IPS-18a (cell line): ENCODE measurements at regions not wholly inside any gene's neighbourhood (a gene's known extent, or its start where the extent isn't known, plus 50 kb on each side); places are given as distances from the start of the nearest gene placed in this dataset.

ENCODE experiments used
- H3K27ac ChIP-seq: one replicate; pipeline ENCODE4 v1.5.1; 2013; ENCODE audit warnings: low read length
- H3K27me3 ChIP-seq: one replicate; pipeline ENCODE4 v1.6.1; 2013; ENCODE audit warnings: mild to moderate bottlenecking, low read length; ENCODE audit not compliant: control insufficient read depth, insufficient read depth
- H3K36me3 ChIP-seq: one replicate; pipeline ENCODE4 v1.6.1; 2013; ENCODE audit warnings: low read depth, low read length; ENCODE audit not compliant: control insufficient read depth
- H3K4me1 ChIP-seq: one replicate; pipeline ENCODE4 v1.6.1; 2013; ENCODE audit warnings: low read depth, low read length; ENCODE audit not compliant: control insufficient read depth
- H3K4me3 ChIP-seq: one replicate; pipeline ENCODE4 v1.5.1; 2013; ENCODE audit warnings: low read length
- H3K9ac ChIP-seq: one replicate; pipeline ENCODE4 v1.6.1; 2013; ENCODE audit warnings: mild to moderate bottlenecking, low read length, moderate library complexity
- H3K9me3 ChIP-seq: one replicate; pipeline ENCODE4 v1.6.1; 2013; ENCODE audit warnings: low read depth, low read length; ENCODE audit not compliant: control insufficient read depth

DNA sequence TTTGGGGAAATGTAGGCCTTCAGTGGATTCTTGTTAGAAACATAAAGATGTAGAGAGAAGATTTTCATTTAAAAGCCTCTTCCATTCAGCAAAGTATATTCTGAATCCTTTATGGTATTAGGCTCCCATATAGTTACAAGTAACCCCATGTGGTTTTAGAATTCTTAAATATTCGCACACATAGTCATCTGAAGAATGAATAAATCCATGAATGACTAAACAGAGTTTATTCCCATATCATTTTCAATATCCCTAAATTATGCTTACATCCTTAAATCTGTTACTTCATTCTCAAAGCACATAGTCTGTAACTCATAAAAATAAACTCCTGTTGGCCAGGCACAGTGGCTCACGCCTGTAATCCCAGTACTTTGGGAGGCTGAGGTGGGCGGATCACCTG is 962.1 kb downstream of the KCNJ18 start:
- H3K4me3 ChIP-seq = no peak overlapping the region
- H3K36me3 ChIP-seq = no peaks in the 10 kb centered on the region
- H3K27ac ChIP-seq = no peak overlapping the region
- no peak overlapping the region for H3K9ac ChIP-seq
- H3K27me3 ChIP-seq = no peaks in the 10 kb centered on the region
- peaks cover 52% of the 10 kb centered on the region for H3K9me3 ChIP-seq
- H3K4me1 ChIP-seq = no peaks in the 10 kb centered on the region

DNA sequence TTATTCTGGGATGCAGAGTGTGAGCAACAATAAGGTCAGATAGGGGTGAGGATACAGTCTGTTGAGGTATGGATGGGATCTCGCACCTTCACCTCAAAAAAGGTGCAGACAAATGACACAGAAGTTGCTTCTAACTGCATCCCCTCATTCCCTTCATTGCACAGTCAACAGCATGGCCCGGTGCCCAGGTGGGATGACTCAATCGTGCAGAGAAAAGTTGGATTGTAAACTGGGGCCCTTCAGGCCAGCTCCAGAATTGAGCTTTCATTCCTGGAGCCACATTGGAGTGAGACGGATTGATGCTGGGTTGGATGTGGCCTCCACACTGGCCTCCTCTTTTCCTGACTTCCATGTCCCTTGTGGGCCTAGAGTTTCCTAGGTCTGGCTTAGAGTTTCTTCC is 977.4 kb downstream of the KCNJ18 start:
- Histone ChIP-seq H3K9ac (no peak overlapping the region), H3K4me3 (no peak overlapping the region), H3K36me3 (no peaks in the 10 kb centered on the region), H3K4me1 (no peaks in the 10 kb centered on the region), H3K9me3 (peaks cover 87% of the 10 kb centered on the region), H3K27ac (no peak overlapping the region), H3K27me3 (no peaks in the 10 kb centered on the region)

DNA sequence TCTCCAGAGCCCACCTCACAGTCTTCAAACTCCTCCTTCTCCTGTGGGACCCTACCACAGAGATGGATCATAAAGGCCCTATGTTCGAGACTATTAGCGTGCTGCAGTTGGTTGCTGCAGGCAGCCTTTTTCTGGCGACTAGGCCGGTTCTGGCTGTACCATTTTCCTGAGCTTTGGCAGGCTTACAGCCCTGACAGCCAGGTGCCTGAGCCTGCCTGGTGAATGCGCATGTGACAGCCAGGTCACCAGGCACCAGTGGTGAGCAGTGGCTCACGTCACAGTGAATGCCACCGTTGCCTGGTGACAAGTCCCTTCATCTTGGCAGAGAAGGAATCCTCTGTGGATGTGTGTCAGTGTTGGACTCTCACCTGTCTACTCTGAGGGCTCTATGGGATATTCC is 978.8 kb downstream of the KCNJ18 start:
- Histone ChIP-seq H3K36me3 (no peaks in the 10 kb centered on the region), H3K27ac (no peak overlapping the region), H3K9ac (no peak overlapping the region), H3K9me3 (peaks cover 92% of the 10 kb centered on the region), H3K4me1 (no peaks in the 10 kb centered on the region), H3K4me3 (no peak overlapping the region), H3K27me3 (no peaks in the 10 kb centered on the region)

DNA sequence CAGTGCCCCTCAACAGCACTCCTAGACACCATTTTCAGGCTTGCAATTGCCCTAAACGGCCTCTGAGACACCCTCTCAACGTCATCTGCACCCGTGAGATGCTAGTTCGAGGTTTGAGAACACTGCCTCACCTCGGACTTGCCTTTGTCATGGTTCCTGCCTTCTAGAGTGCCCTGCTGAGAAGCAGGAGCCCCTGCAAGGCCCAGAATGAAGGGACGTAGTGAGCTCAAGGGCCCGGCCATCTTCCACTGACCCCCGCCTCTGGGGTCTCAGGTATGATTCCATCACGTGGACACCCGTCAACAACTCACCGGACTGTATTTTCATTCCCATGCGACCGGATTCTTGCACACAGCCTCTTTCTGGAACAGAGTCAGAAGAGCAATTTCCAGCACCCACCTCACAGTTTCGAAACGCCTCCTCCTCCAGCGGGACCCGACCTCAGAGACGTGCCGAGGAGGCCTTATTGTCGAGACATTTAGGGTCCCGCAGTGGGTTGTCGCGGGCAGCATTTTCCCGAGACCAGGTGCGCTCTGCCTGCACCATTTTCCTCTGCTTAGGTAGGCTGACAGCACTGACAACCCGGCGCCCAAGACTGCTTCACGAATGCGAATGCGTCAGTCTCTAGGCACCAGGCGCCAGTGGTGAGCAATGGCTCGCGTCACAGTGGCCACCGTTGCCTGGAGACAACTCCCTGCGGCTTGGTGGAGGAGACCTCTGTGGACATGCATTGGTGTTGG is 999.9 kb downstream of the KCNJ18 start:
- Histone ChIP-seq H3K36me3 (no peaks in the 10 kb centered on the region), H3K4me1 (no peaks in the 10 kb centered on the region), H3K9me3 (peaks cover 83% of the 10 kb centered on the region), H3K9ac (no peak overlapping the region), H3K4me3 (no peak overlapping the region), H3K27ac (no peak overlapping the region), H3K27me3 (no peaks in the 10 kb centered on the region)

DNA sequence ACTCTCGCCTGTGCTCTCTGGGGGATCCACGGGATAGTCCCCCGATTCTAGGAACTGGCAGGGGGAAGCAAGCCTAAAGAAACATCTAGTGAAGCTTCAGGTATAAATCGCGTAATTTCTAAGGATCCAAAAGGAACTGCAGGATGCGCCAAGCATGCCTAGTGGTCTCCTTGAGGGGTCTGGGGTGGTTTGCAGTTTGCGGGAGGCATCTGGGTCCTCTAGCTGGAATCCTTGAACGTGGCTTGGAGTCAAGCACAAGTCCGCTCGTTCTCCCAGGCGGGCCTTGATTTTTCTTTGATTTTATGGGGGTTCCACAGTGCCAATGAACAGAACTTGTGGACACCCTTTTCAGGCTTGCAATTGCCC is 1000.5 kb downstream of the KCNJ18 start:
- Histone ChIP-seq H3K27ac (no peak overlapping the region), H3K36me3 (no peaks in the 10 kb centered on the region), H3K4me3 (no peak overlapping the region), H3K27me3 (no peaks in the 10 kb centered on the region), H3K9ac (no peak overlapping the region), H3K4me1 (no peaks in the 10 kb centered on the region), H3K9me3 (peaks cover 83% of the 10 kb centered on the region)

DNA sequence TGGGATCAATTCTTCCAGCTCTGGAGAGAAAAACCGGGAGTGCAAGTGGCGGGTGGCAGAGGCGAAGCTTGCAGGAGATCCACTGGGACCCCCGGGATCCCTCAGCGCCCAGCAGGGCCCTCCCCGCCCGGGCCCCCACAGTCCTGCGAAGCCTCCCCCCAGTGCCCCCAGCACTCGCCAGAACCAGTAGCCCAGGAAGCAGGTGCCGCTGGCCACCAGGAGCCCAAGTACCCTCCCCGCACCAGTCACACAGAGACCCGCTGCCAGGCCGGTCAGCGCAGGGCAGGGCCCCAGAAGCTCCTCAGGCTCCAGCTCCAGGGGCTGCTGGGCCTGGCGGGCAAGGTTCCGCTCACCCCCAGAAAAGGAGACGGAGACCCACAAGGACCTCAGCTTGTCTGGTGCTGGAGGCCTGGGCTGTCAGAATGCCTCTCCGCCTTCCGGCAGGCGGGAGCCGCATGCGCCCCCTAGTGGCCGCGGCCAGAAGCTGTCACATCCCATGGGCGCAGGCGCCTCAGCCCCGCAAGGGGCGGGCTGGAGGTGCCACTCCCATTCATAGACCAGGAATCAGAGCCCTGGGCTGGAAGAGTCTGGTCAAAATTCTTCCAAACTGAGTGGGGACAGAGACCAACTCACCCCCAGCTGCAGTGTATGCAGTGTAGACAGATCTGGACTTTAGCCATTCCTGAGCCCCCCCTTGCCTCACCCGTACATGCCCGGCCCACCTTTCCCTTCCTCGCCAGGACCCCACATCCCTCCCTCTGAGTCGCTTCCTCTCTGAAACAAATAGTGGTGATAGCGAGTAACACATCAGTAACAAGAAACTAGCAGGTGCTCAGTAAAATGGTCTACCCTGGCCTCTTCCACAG is 1002.3 kb downstream of the KCNJ18 start:
- H3K9me3 ChIP-seq = peaks cover 83% of the 10 kb centered on the region
- H3K9ac ChIP-seq = no peak overlapping the region
- no peak overlapping the region for H3K4me3 ChIP-seq
- no peaks in the 10 kb centered on the region for H3K36me3 ChIP-seq
- H3K27me3 ChIP-seq = no peaks in the 10 kb centered on the region
- no peaks in the 10 kb centered on the region for H3K4me1 ChIP-seq
- H3K27ac ChIP-seq = no peak overlapping the region

DNA sequence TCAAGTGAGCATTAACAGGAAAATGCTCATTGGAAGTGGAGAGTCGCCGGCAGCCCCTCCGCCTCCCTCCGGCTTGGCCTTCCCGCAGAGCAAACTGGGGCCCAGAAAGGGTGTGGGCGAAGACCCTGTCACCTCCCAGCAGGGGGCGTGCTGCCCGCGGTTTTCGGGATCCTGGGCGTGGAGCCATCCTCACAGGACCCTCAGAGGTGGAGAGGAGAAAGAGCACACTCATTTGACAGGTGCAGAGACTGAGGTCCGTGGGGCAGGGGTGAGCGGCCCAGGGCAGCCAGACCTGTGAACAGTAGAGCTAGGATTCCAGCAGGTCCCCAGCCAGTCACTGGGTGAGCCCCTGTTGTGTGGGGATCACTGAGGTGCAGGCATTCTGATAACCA is 1002.9 kb downstream of the KCNJ18 start:
- Histone ChIP-seq H3K27me3 (no peaks in the 10 kb centered on the region), H3K4me1 (no peaks in the 10 kb centered on the region), H3K36me3 (no peaks in the 10 kb centered on the region), H3K9me3 (peaks cover 76% of the 10 kb centered on the region), H3K4me3 (no peak overlapping the region), H3K27ac (no peak overlapping the region), H3K9ac (no peak overlapping the region)

DNA sequence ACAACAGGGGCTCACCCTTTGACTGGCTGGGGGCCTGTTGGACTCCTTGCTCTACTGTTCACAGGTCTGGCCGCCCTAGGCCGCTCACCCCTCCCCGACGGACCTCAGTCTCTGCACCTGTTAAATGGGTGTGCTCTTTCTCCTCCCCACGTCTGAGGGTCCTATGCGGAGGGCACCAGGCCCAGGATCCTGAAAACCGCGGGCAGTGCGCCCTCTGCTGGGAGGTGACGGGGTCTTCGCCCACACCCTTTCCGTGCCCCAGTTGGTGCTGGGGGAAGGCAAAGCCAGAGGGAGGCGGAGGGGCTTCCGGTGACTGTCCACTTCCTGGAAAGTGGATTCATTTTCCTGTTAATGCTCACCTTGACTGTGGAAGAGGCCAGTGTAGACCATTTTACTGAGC is 1010.9 kb downstream of the KCNJ18 start:
- no peak overlapping the region for H3K27ac ChIP-seq
- H3K4me1 ChIP-seq = no peaks in the 10 kb centered on the region
- H3K9me3 ChIP-seq = peaks cover 59% of the 10 kb centered on the region
- no peaks in the 10 kb centered on the region for H3K27me3 ChIP-seq
- H3K4me3 ChIP-seq = no peak overlapping the region
- no peaks in the 10 kb centered on the region for H3K36me3 ChIP-seq
- no peak overlapping the region for H3K9ac ChIP-seq

DNA sequence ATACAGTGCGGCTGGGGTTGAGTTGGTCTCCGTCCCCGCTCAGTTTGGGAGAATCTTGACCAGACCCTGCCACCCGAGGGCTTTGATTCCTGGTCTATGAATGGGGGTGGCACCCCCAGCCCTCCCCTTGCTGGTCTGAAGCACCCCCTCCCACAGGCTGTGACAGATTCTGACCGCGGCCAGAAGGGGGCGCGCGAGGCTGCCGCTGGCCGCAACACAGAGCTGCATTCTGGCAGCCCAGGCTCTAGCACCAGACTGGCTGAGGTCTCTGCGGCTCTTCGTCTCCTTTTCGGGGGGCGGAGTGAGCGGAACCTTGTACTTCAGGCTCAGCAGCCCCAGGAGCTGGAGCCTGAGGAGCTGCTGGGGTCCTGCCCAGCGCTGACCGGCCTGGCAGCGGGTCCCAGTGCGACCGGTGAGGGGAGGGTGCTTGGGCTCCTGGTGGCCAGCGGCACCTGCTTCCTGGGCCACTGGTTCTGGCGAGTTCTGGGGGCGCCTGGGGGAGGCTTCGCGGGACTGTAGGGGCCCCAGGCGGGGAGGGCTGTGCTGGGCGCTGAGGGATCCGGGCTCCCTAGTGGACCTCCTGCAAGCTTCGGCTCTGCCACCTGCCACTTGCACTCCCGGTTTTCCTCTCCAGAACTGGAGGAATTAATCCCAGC is 1011.6 kb downstream of the KCNJ18 start:
- H3K4me1 ChIP-seq = no peaks in the 10 kb centered on the region
- no peak overlapping the region for H3K4me3 ChIP-seq
- no peak overlapping the region for H3K27ac ChIP-seq
- no peaks in the 10 kb centered on the region for H3K36me3 ChIP-seq
- H3K9me3 ChIP-seq = peaks cover 59% of the 10 kb centered on the region
- H3K9ac ChIP-seq = no peak overlapping the region
- H3K27me3 ChIP-seq = no peaks in the 10 kb centered on the region

DNA sequence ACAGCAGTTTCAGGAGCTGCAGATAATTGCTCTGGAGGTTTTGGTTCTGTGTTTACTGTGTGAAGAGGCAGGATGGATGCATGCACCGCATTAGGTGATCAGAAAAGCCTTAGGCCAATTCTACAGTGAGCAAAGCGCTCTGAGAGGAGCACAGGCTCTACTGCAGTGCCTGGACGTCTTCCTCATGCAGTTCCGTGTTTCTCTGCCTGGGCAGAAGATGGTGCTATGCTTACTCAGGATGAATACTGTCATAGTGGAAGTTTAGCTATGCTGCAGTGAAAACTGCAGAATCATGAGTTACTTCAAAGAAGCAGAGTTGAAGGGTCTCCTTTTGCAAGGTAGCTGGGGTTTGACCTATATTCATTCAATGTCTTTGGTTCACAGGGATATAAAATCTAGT is 1012.4 kb downstream of the KCNJ18 start:
- Histone ChIP-seq H3K36me3 (no peaks in the 10 kb centered on the region), H3K9me3 (peaks cover 60% of the 10 kb centered on the region), H3K4me3 (no peak overlapping the region), H3K27me3 (no peaks in the 10 kb centered on the region), H3K4me1 (no peaks in the 10 kb centered on the region), H3K27ac (no peak overlapping the region), H3K9ac (no peak overlapping the region)

DNA sequence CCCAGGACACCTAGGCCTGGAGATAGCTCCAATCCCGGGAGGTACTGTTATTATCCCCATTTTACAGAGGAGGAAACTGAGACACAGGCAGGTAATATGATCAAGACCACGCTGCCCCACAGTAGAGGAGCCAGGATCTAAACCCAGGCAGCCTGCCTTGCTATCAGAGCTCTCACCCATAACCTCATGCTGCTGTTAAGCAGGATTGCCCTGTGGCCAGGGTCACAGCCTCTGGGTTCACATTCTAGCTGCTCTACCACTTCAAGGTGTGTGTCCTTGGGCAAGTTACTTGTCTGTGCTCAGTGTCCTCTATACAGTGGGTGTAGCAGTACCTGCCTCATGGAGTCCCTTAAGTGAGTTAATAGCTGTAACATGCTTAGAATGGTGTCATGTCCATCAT is 1015.3 kb downstream of the KCNJ18 start:
- H3K36me3 ChIP-seq = no peaks in the 10 kb centered on the region

More for the DNA sequence above, 1015.3 kb downstream of the KCNJ18 start:
- no peaks in the 10 kb centered on the region for H3K27me3 ChIP-seq
- peaks cover 70% of the 10 kb centered on the region for H3K9me3 ChIP-seq
- H3K27ac ChIP-seq = no peak overlapping the region
- no peak overlapping the region for H3K4me3 ChIP-seq
- no peak overlapping the region for H3K9ac ChIP-seq
- H3K4me1 ChIP-seq = no peaks in the 10 kb centered on the region
